ENCODE measurements at regions not wholly inside any gene's neighbourhood (a gene's known extent, or its start where the extent isn't known, plus 50 kb on each side); places are given as distances from the start of the nearest gene placed in this dataset.

- Histone ChIP-seq H3K4me1 (no peaks in the 10 kb centered on the region), H3K27ac (no peak overlapping the region), H3K4me3 (no peak overlapping the region), H3K27me3 (no peaks in the 10 kb centered on the region), H3K36me3 (no peaks in the 10 kb centered on the region), H3K9me3 (peaks cover 0 to 20% (median 4%) of the 10 kb centered on the region in 11 donors)
- 87 to 88% methylated on average over 1 of the region's 1 CpG for WGBS, 2 donors
- DNase-seq (no peak), ATAC-seq (no peak)
- intact Hi-C loops (cut with DNase I): no loop called here
- no peak for TF ChIP-seq CTCF (IDR thresholded peaks at IDR 0.05)
These were observed 481.4 kb downstream of the RASEF start for GRCh38 chr9:82581516-82581915.

GRCh38 chr9:82581935-82582334, 481.0 kb downstream of the RASEF start:
- DNase-seq (no peak), ATAC-seq (no peak)
- no peak for TF ChIP-seq CTCF (IDR thresholded peaks at IDR 0.05)
- Histone ChIP-seq H3K36me3 (no peaks in the 10 kb centered on the region), H3K4me1 (no peaks in the 10 kb centered on the region), H3K27ac (no peak overlapping the region), H3K4me3 (no peak overlapping the region), H3K27me3 (no peaks in the 10 kb centered on the region), H3K9me3 (peaks cover 0 to 20% (median 4%) of the 10 kb centered on the region in 11 donors)
- WGBS, 2 donors: 82 to 85% methylated on average over 5 of the region's 5 CpGs
- intact Hi-C loops (cut with DNase I): no loop called here

GRCh38 chr9:82582693-82583092, 480.2 kb downstream of the RASEF start:
- H3K36me3 ChIP-seq: no peaks in the 10 kb centered on the region
- no peak overlapping the region for H3K4me3 ChIP-seq
- no peak for ATAC-seq
- no peak for DNase-seq
- TF ChIP-seq CTCF (IDR thresholded peaks at IDR 0.05): no peak
- intact Hi-C loops (cut with DNase I): no loop called here
- H3K27ac ChIP-seq: no peak overlapping the region
- WGBS, 2 donors: 94 to 100% methylated on average over 1 of the region's 1 CpG
- no peaks in the 10 kb centered on the region for H3K27me3 ChIP-seq
- H3K9me3 ChIP-seq: peaks cover 0 to 18% (median 4%) of the 10 kb centered on the region in 11 donors
- no peaks in the 10 kb centered on the region for H3K4me1 ChIP-seq

GRCh38 chr9:82583524-82583923, 479.4 kb downstream of the RASEF start:
- intact Hi-C loops (cut with DNase I): no loop called here
- WGBS, 2 donors: 62 to 65% methylated on average over 7 of the region's 7 CpGs
- Histone ChIP-seq H3K4me3 (no peak overlapping the region), H3K36me3 (no peaks in the 10 kb centered on the region), H3K9me3 (peaks cover 0 to 10% (median 4%) of the 10 kb centered on the region in 11 donors), H3K4me1 (no peaks in the 10 kb centered on the region), H3K27ac (no peak overlapping the region), H3K27me3 (no peaks in the 10 kb centered on the region)
- no peak for TF ChIP-seq CTCF (IDR thresholded peaks at IDR 0.05)
- ATAC-seq (no peak), DNase-seq (no peak)

Measured in heart right ventricle (tissue), 16 donors.